Caco-2 (cell line): ENCODE measurements at regions not wholly inside any gene's neighbourhood (a gene's known extent, or its start where the extent isn't known, plus 50 kb on each side); places are given as distances from the start of the nearest gene placed in this dataset.

ENCODE experiments used
- BruUV-seq: library from RNA; stranded (reverse); fragments of 400-500 nt; replicated peaks from 2 replicates; lab custom pipeline; 2021; lab: Mats Ljungman, UMichigan
- CTCF ChIA-PET: fragments of 300-600 bp; sonication (Branson Sonifier 250); formaldehyde crosslinking; loops from one replicate; lab custom pipeline; 2022; ENCODE audit warnings: antibody characterized with exemption; lab: Charles Lee
- POLR2A ChIA-PET: fragments of 300-600 bp; sonication (Branson Sonifier 250); formaldehyde crosslinking; loops from one replicate; lab custom pipeline; 2022; ENCODE audit warnings: antibody characterized with exemption; lab: Charles Lee
- DNase-seq, 2 experiments: peaks; one replicate each; pipeline versions ENCODE4 v3.0.0 to v3.0.0-alpha.2; 2020 to 2022
- H3K27me3 ChIP-seq: replicated peaks from 2 replicates; pipeline ENCODE4 v1.6.0; 2011; ENCODE audit warnings: low read length; ENCODE audit not compliant: control insufficient read depth, insufficient read depth
- H3K36me3 ChIP-seq: 2 replicates; pipeline ENCODE4 v1.5.1; 2011; ENCODE audit warnings: low read length; ENCODE audit not compliant: control insufficient read depth, insufficient read depth
- H3K4me1 ChIP-seq: fragments of 250-450 bp; sonication (Bioruptor Pico); 2 replicates; pipeline ENCODE4 v1.5.1; 2020; ENCODE audit warnings: mild to moderate bottlenecking
- H3K4me3 ChIP-seq: 2 replicates; pipeline ENCODE4 v1.5.1; 2011; ENCODE audit warnings: low read depth, mild to moderate bottlenecking, control low read depth, low read length
- H3K9me3 ChIP-seq: fragments of 250-450 bp; sonication (Bioruptor Pico); 2 replicates; pipeline ENCODE4 v1.5.1; 2020; ENCODE audit warnings: mild to moderate bottlenecking, moderate library complexity
- H3K27ac Mint-ChIP-seq: one replicate; pipeline ENCODE4 v1.8.0; 2022; ENCODE audit warnings: mixed read lengths; ENCODE audit not compliant: unreplicated experiment
- H3K27me3 Mint-ChIP-seq: one replicate; pipeline ENCODE4 v1.8.0; 2022; ENCODE audit warnings: mixed read lengths; ENCODE audit not compliant: insufficient read depth, unreplicated experiment
- H3K36me3 Mint-ChIP-seq: one replicate; pipeline ENCODE4 v1.8.0; 2022; ENCODE audit warnings: mild to moderate bottlenecking, mixed read lengths; ENCODE audit not compliant: insufficient read depth, unreplicated experiment
- H3K4me1 Mint-ChIP-seq: one replicate; pipeline ENCODE4 v1.8.0; 2022; ENCODE audit warnings: low read depth, mixed read lengths; ENCODE audit not compliant: unreplicated experiment
- H3K4me3 Mint-ChIP-seq: one replicate; pipeline ENCODE4 v1.8.0; 2022; ENCODE audit warnings: mild to moderate bottlenecking, moderate library complexity, mixed read lengths; ENCODE audit not compliant: unreplicated experiment
- H3K9me3 Mint-ChIP-seq: one replicate; pipeline ENCODE4 v1.8.0; 2022; ENCODE audit warnings: mixed read lengths; ENCODE audit not compliant: unreplicated experiment
- CTCF ChIP-seq, 2 experiments: fragments of 200-600 bp in 1 of 2; IDR thresholded peaks; 1 replicate in 1 of 2; 2 replicates in 1 of 2; pipeline versions ENCODE4 v1.5.1 to v1.8.0; 2011 to 2022; ENCODE audit warnings: antibody characterized with exemption in 1 of 2, control low read depth in 1 of 2, inconsistent platforms in 1 of 2, low read depth in 1 of 2, low read length in 1 of 2, mild to moderate bottlenecking in 1 of 2, moderate library complexity in 1 of 2; ENCODE audit not compliant: insufficient read depth in 1 of 2, severe bottlenecking in 1 of 2, unreplicated experiment in 1 of 2
- intact Hi-C: fragments of 100-400 bp; cut with micrococcal nuclease; formaldehyde crosslinking; loops from one replicate; pipeline ENCODE4 v1.10.0; 2022; ENCODE audit not compliant: unreplicated experiment

DNA sequence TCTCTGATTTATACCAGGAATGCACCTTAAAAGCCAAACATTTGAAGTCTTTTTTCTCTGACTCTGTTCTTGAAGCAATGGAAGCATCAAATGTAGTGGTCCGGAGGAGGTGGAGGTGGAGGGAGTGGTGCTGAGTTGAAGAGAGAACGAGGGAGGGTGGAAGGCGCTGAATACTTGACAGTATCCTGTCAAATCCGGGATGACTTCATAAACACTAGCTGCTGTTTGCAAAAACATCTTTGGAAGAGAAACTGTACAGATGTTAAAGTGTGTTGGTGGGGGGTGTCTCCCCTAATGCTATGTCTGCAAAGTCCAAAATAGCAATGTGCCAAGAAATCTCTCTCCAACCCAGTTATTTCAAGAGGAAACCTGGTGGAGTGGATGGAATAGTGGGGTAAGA is 328.5 kb upstream of the AUTS2 start:
- H3K27ac Mint-ChIP-seq, result no peak overlapping the region
- TF ChIP-seq CTCF (IDR thresholded peaks at IDR 0.05; ENCODE audit: insufficient read depth in 1 of 2, low read depth in 1 of 2, low read length in 1 of 2, severe bottlenecking in 1 of 2, unreplicated experiment in 1 of 2), result no peak
- no peaks in the 10 kb centered on the region for H3K9me3 Mint-ChIP-seq
- POLR2A ChIA-PET, result no interaction called here
- intact Hi-C loops, result no loop called here
- no peak for DNase-seq
- CTCF ChIA-PET, result no interaction called here
- no peaks in the 10 kb centered on the region for H3K27me3 Mint-ChIP-seq
- no peak overlapping the region for H3K4me3 ChIP-seq
- no peaks in the 10 kb centered on the region for H3K36me3 ChIP-seq
- no peaks in the 10 kb centered on the region for H3K4me1 Mint-ChIP-seq
- no peak overlapping the region for H3K4me3 Mint-ChIP-seq
- no peaks in the 10 kb centered on the region for H3K36me3 Mint-ChIP-seq
- no peaks in the 10 kb centered on the region for H3K9me3 ChIP-seq
- H3K4me1 ChIP-seq, result no peaks in the 10 kb centered on the region
- no TSS peak for BruUV-seq
- no peaks in the 10 kb centered on the region for H3K27me3 ChIP-seq

- Histone ChIP-seq H3K9me3 (no peaks in the 10 kb centered on the region), H3K4me3 (no peak overlapping the region), H3K4me1 (no peaks in the 10 kb centered on the region), H3K27me3 (no peaks in the 10 kb centered on the region), H3K36me3 (no peaks in the 10 kb centered on the region)
- no peak for TF ChIP-seq CTCF (IDR thresholded peaks at IDR 0.05; ENCODE audit: insufficient read depth in 1 of 2, low read depth in 1 of 2, low read length in 1 of 2, severe bottlenecking in 1 of 2, unreplicated experiment in 1 of 2)
- Mint-ChIP-seq H3K4me1 (no peaks in the 10 kb centered on the region), H3K9me3 (no peaks in the 10 kb centered on the region), H3K27ac (no peak overlapping the region), H3K27me3 (no peaks in the 10 kb centered on the region), H3K4me3 (no peak overlapping the region), H3K36me3 (no peaks in the 10 kb centered on the region)
- intact Hi-C loops, result no loop called here
- ChIA-PET CTCF (no interaction called here), POLR2A (no interaction called here)
- no TSS peak for BruUV-seq
- DNase-seq, result no peak
Measured at GRCh38 chr7:69272101-69272500, 326.2 kb upstream of the AUTS2 start.

GRCh38 chr7:69276011-69276729 is 322.1 kb upstream of the AUTS2 start:
- no peak overlapping the region for H3K4me3 ChIP-seq
- ChIA-PET CTCF (no interaction called here), POLR2A (no interaction called here)
- no peak for DNase-seq
- Mint-ChIP-seq H3K9me3 (peaks cover 9% of the 10 kb centered on the region), H3K36me3 (no peaks in the 10 kb centered on the region), H3K27me3 (no peaks in the 10 kb centered on the region), H3K4me3 (no peak overlapping the region), H3K27ac (no peak overlapping the region), H3K4me1 (no peaks in the 10 kb centered on the region)
- TF ChIP-seq CTCF (IDR thresholded peaks at IDR 0.05; ENCODE audit: insufficient read depth in 1 of 2, low read depth in 1 of 2, low read length in 1 of 2, severe bottlenecking in 1 of 2, unreplicated experiment in 1 of 2), result no peak
- H3K4me1 ChIP-seq, result no peaks in the 10 kb centered on the region
- intact Hi-C loops, result no loop called here
- no peaks in the 10 kb centered on the region for H3K36me3 ChIP-seq
- H3K9me3 ChIP-seq, result no peaks in the 10 kb centered on the region
- no peaks in the 10 kb centered on the region for H3K27me3 ChIP-seq
- no TSS peak for BruUV-seq
